Right lobe of liver (tissue), 6 donors: ENCODE measurements at regions not wholly inside any gene's neighbourhood (a gene's known extent, or its start where the extent isn't known, plus 50 kb on each side); places are given as distances from the start of the nearest gene placed in this dataset.

Source experiments
- ATAC-seq, 4 donors: fragments of 200-7000 bp; cut with Tn5 transposase; one replicate each; pipeline ENCODE4 v1.9.1; 2020; ENCODE audit warnings: mild to moderate bottlenecking in 4 of 4, moderate library complexity in 4 of 4
- DNase-seq, 3 donors: peaks; one replicate each; pipeline ENCODE4 v3.0.0-alpha.2; 2020
- H3K27ac ChIP-seq, 3 donors: fragments of 200-600 bp; one replicate each; pipeline ENCODE4 v1.8.0; 2022
- H3K27me3 ChIP-seq, 2 donors: fragments of 200-600 bp; one replicate each; pipeline ENCODE4 v1.8.0; 2022
- H3K36me3 ChIP-seq, 4 donors: fragments of 200-600 bp; sonication (generic) in 1 of 4; one replicate each; pipeline versions ENCODE4 v1.5.1 to v1.8.0; 2017 to 2022; ENCODE audit warnings: control low read depth in 1 of 4
- H3K4me1 ChIP-seq, 4 donors: fragments of 200-600 bp; sonication (generic) in 1 of 4; one replicate each; pipeline versions ENCODE4 v1.5.1 to v1.8.0; 2017 to 2022; ENCODE audit warnings: control low read depth in 1 of 4
- H3K4me3 ChIP-seq, 3 donors: fragments of 200-600 bp; one replicate each; pipeline ENCODE4 v1.8.0; 2022
- H3K9me3 ChIP-seq, 4 donors: fragments of 200-600 bp; sonication (generic) in 1 of 4; one replicate each; pipeline versions ENCODE4 v1.5.1 to v1.8.0; 2017 to 2022; ENCODE audit warnings: control low read depth in 1 of 4
- POLR2A ChIP-seq: fragments of 450-650 bp; IDR thresholded peaks from one replicate; pipeline ENCODE4 v1.6.1; 2017; ENCODE audit warnings: antibody characterized with exemption, mild to moderate bottlenecking
- WGBS: methylation state at CpG from one replicate; pipeline ENCODE4 v1.1.6; 2018; ENCODE audit warnings: low coverage, low lambda C conversion rate; ENCODE audit not compliant: insufficient coverage; ENCODE audit errors: missing lambda C conversion rate; 5-methylcytosine and 5-hydroxymethylcytosine counted together
- intact Hi-C, 2 donors: fragments of 100-400 bp; cut with DNase I; formaldehyde crosslinking; loops; one replicate each; pipeline versions ENCODE4 v1.11.2 to v1.14.1; 2022
- TF ChIP-seq, protein P1 (sequence below), 4 donors: fragments of 200-600 bp in 3 of 4; fragments of 450-650 bp in 1 of 4; IDR thresholded peaks; one replicate each; pipeline versions ENCODE4 v1.5.1 to v1.8.0; 2016 to 2022; ENCODE audit warnings: antibody characterized with exemption in 4 of 4, mild to moderate bottlenecking in 2 of 4
- donor health status: DM: no; HTN: yes; CAD: no.
- donor health status: DM: no; HTN: no; CAD: no.
- donor health status: DM: no; HTN: no; CAD: no.
- donor health status: DM: no; HTN: yes; CAD: no.
- donor health status: DM: no; HTN: yes; CAD: no.

DNA sequence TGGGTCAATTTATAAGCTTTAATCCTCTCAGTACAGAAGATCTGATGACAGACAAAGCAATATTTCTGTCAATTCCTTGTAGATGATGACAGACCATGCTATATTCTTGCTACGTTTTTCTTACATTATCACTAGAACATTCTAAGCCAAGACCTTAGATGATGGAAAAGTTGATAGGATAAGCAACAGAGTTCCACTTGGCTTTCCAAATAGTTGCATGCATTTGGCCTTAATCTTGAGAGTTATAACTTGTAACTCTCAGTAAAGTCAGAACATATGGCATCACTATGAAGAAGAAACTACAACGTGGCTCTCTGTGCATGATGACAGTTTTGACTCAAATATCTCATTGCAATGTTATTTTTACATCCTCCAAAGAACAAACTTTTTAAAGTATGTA lies 544.3 kb upstream of the LRRC4C start:
- intact Hi-C loops = no loop called here
- Histone ChIP-seq H3K4me3 (no peak overlapping the region), H3K36me3 (no peaks in the 10 kb centered on the region), H3K27me3 (no peaks in the 10 kb centered on the region), H3K9me3 (no peaks in the 10 kb centered on the region), H3K4me1 (no peaks in the 10 kb centered on the region), H3K27ac (no peak overlapping the region)
- ATAC-seq = no peak
- 33% methylated on average over 2 of the region's 2 CpGs for WGBS
- TF ChIP-seq, protein P1, sequence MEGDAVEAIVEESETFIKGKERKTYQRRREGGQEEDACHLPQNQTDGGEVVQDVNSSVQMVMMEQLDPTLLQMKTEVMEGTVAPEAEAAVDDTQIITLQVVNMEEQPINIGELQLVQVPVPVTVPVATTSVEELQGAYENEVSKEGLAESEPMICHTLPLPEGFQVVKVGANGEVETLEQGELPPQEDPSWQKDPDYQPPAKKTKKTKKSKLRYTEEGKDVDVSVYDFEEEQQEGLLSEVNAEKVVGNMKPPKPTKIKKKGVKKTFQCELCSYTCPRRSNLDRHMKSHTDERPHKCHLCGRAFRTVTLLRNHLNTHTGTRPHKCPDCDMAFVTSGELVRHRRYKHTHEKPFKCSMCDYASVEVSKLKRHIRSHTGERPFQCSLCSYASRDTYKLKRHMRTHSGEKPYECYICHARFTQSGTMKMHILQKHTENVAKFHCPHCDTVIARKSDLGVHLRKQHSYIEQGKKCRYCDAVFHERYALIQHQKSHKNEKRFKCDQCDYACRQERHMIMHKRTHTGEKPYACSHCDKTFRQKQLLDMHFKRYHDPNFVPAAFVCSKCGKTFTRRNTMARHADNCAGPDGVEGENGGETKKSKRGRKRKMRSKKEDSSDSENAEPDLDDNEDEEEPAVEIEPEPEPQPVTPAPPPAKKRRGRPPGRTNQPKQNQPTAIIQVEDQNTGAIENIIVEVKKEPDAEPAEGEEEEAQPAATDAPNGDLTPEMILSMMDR (IDR thresholded peaks at IDR 0.05) = no peak
- TF ChIP-seq POLR2A = no peak
- no peak for DNase-seq

DNA sequence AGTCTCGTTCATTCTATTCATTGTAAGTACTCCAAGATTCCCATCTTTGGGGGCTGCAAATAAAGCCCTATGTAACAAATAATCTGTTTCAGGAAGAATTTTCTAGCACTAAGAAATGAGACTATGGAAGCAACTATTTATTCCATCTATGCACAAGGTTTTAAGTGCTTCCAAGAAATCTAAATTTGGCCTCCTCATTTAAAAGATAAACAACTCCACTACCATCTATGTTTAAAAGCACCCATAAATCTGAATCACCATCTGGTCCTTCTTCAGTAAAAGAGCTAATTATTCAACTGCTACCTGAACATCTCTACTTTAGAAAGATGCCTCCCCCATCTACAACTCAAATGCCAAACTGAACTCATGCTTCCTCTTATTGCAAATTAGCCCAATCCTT lies 547.3 kb upstream of the LRRC4C start:
- WGBS = 53% methylated on average over 1 of the region's 1 CpG
- no peaks in the 10 kb centered on the region for H3K9me3 ChIP-seq
- ATAC-seq (no peak), DNase-seq (no peak)
- no peaks in the 10 kb centered on the region for H3K36me3 ChIP-seq
- intact Hi-C loops = no loop called here
- TF ChIP-seq POLR2A = no peak
- TF ChIP-seq, protein P1 (IDR thresholded peaks at IDR 0.05) = no peak
- H3K4me3 ChIP-seq = no peak overlapping the region
- H3K27ac ChIP-seq = no peak overlapping the region
- H3K4me1 ChIP-seq = no peaks in the 10 kb centered on the region
- no peaks in the 10 kb centered on the region for H3K27me3 ChIP-seq

DNA sequence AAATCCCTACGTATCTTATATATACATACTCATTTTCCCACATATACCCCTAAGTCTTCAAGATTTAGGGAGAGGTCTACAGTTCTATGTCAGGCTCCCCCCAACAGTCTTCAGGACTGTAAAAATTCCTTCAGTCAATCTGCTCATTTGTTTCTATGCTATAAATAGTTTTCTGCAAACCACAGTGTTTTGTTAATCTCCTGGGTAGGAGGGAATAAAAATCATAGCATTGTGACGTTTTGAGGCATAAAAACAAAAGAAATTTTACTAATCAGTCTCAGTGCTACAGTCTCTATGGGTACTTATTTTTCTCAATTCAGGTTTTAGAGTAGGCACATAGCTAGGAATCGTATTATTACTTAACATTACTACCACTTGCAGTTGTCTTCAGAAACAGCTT lies 552.8 kb upstream of the LRRC4C start:
- intact Hi-C loops = no loop called here
- DNase-seq = no peak
- H3K9me3 ChIP-seq = no peaks in the 10 kb centered on the region
- no peak for TF ChIP-seq POLR2A
- TF ChIP-seq, protein P1 (IDR thresholded peaks at IDR 0.05) = no peak
- 35% methylated on average over 3 of the region's 3 CpGs for WGBS
- H3K4me3 ChIP-seq = no peak overlapping the region
- no peaks in the 10 kb centered on the region for H3K36me3 ChIP-seq
- H3K4me1 ChIP-seq = no peaks in the 10 kb centered on the region
- no peaks in the 10 kb centered on the region for H3K27me3 ChIP-seq
- ATAC-seq = no peak
- no peak overlapping the region for H3K27ac ChIP-seq

GRCh38 chr11:42013656-42014201 lies 554.3 kb upstream of the LRRC4C start:
- DNase-seq = no peak
- H3K4me3 ChIP-seq = no peak overlapping the region
- H3K4me1 ChIP-seq = no peaks in the 10 kb centered on the region
- intact Hi-C loops = no loop called here
- H3K9me3 ChIP-seq = no peaks in the 10 kb centered on the region
- H3K36me3 ChIP-seq = no peaks in the 10 kb centered on the region
- no peak for ATAC-seq
- H3K27ac ChIP-seq = no peak overlapping the region
- TF ChIP-seq POLR2A = no peak
- TF ChIP-seq, protein P1 (IDR thresholded peaks at IDR 0.05) = no peak
- H3K27me3 ChIP-seq = no peaks in the 10 kb centered on the region
- 40% methylated on average over 6 of the region's 6 CpGs for WGBS

DNA sequence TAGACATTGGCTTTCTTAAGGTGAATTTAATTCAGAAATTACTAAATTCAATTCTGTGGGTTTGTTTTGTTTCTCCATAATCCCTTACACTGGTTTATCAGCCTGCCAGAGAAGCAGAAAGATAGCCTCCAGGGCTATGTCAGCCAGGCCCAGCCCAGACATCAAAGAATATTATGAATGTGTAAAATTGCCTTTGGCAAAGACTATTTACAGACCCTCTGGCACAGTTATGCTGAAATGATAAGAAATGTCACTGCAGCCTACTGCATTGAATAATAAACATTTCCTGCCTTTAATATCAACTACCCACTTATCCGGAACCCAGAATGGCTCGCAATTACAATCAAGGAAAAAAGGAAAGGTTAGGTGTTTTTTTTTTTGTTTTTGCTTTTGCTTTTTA lies 562.5 kb upstream of the LRRC4C start:
- 33% methylated on average over 2 of the region's 2 CpGs for WGBS
- no peaks in the 10 kb centered on the region for H3K9me3 ChIP-seq
- ATAC-seq (no peak), DNase-seq (no peak)
- no peaks in the 10 kb centered on the region for H3K36me3 ChIP-seq
- no peak overlapping the region for H3K4me3 ChIP-seq
- intact Hi-C loops = no loop called here
- no peak for TF ChIP-seq POLR2A
- TF ChIP-seq, protein P1 (IDR thresholded peaks at IDR 0.05) = no peak
- no peaks in the 10 kb centered on the region for H3K27me3 ChIP-seq
- H3K27ac ChIP-seq = no peak overlapping the region
- no peaks in the 10 kb centered on the region for H3K4me1 ChIP-seq
